Keratinocyte (primary cell): ENCODE measurements at regions not wholly inside any gene's neighbourhood (a gene's known extent, or its start where the extent isn't known, plus 50 kb on each side); places are given as distances from the start of the nearest gene placed in this dataset.

ENCODE experiments used
- DNase-seq: peaks from one replicate; pipeline ENCODE4 v3.0.0-alpha.2; 2011; ENCODE audit warnings: low read depth, missing footprints, low spot score
- FAIRE-seq: peaks from 2 replicates; lab custom pipeline; 2011; peaks lifted over from hg19 to GRCh38; lab: Jason Lieb, UNC
- H2AFZ ChIP-seq: 2 replicates; pipeline ENCODE4 v1.6.0; 2012; ENCODE audit warnings: low read length, control low read depth, inconsistent platforms; ENCODE audit not compliant: control insufficient read depth
- H3K27ac ChIP-seq: 2 replicates; pipeline ENCODE4 v1.5.1; 2011; ENCODE audit warnings: low read length; ENCODE audit not compliant: control insufficient read depth, insufficient read depth
- H3K27me3 ChIP-seq: 3 replicates; pipeline ENCODE4 v1.6.0; 2011; ENCODE audit warnings: low read length; ENCODE audit not compliant: control insufficient read depth, insufficient read depth; ENCODE audit errors: extremely low read depth
- H3K36me3 ChIP-seq, 2 experiments: 2 replicates in 1 of 2; 3 replicates in 1 of 2; pipeline ENCODE4 v1.5.1; 2011; ENCODE audit warnings: low read length in 2 of 2, mild to moderate bottlenecking in 1 of 2; ENCODE audit not compliant: control insufficient read depth in 2 of 2, insufficient read depth in 2 of 2; ENCODE audit errors: extremely low read depth in 1 of 2
- H3K4me1 ChIP-seq: 3 replicates; pipeline ENCODE4 v1.5.1; 2011; ENCODE audit warnings: low read length; ENCODE audit not compliant: control insufficient read depth, insufficient read depth; ENCODE audit errors: extremely low read depth
- H3K4me2 ChIP-seq: 3 replicates; pipeline ENCODE4 v1.6.0; 2011; ENCODE audit warnings: low read depth, low read length; ENCODE audit not compliant: control insufficient read depth, insufficient read depth; ENCODE audit errors: extremely low read depth
- H3K4me3 ChIP-seq, 3 experiments: fragments of 200-600 bp in 1 of 3; sonication (generic) in 1 of 3; 2 replicates in 2 of 3; 3 replicates in 1 of 3; pipeline ENCODE4 v1.5.1; 2011 to 2016; ENCODE audit warnings: low read length in 3 of 3, mild to moderate bottlenecking in 3 of 3, control low read depth in 2 of 3, inconsistent platforms in 1 of 3, low read depth in 1 of 3, mixed read lengths in 1 of 3, mixed run types in 1 of 3, moderate library complexity in 1 of 3; ENCODE audit not compliant: control insufficient read depth in 2 of 3, insufficient read depth in 2 of 3; ENCODE audit errors: extremely low read depth in 1 of 3
- H3K79me2 ChIP-seq: 2 replicates; pipeline ENCODE4 v1.6.0; 2012; ENCODE audit warnings: low read length; ENCODE audit not compliant: control insufficient read depth, insufficient read depth
- H3K9ac ChIP-seq: 3 replicates; pipeline ENCODE4 v1.6.0; 2011; ENCODE audit warnings: low read length; ENCODE audit not compliant: control insufficient read depth, insufficient read depth; ENCODE audit errors: extremely low read depth
- H3K9me1 ChIP-seq: 3 replicates; pipeline ENCODE4 v1.6.0; 2011; ENCODE audit warnings: low read length; ENCODE audit not compliant: control insufficient read depth, insufficient read depth; ENCODE audit errors: extremely low read depth
- H3K9me3 ChIP-seq: 2 replicates; pipeline ENCODE4 v1.5.1; 2012; ENCODE audit warnings: low read depth, low read length; ENCODE audit not compliant: control insufficient read depth
- H4K20me1 ChIP-seq: 3 replicates; pipeline ENCODE4 v1.6.0; 2011; ENCODE audit warnings: low read length; ENCODE audit not compliant: control insufficient read depth, insufficient read depth; ENCODE audit errors: extremely low read depth
- CTCF ChIP-seq, 3 experiments: IDR thresholded peaks in 1 of 3; conservative IDR thresholded peaks in 1 of 3; optimal IDR thresholded peaks in 1 of 3; 2 replicates in 2 of 3; 3 replicates in 1 of 3; pipeline versions ENCODE3 to v1.5.1; 2011; ENCODE audit warnings: low read length in 3 of 3, mild to moderate bottlenecking in 3 of 3, moderate library complexity in 2 of 3, control low read depth in 1 of 3, inconsistent platforms in 1 of 3; ENCODE audit not compliant: insufficient read depth in 2 of 3; ENCODE audit errors: extremely low read depth in 1 of 3
- EZH2 ChIP-seq: IDR thresholded peaks from one replicate; pipeline ENCODE4 v1.6.1; 2012; ENCODE audit warnings: inconsistent platforms, mild to moderate bottlenecking, low read length, moderate library complexity
- dilution Hi-C: fragments of 300-500 bp; cut with MboI; formaldehyde crosslinking; loops from one replicate; pipeline ENCODE4 v1.7.0; 2020; ENCODE audit warnings: low sequenced_read_pairs; ENCODE audit not compliant: extremely low pct_ligation_motif_present

GRCh38 chr5:2491846-2492245 lies 259.6 kb downstream of the IRX2 start:
- Histone ChIP-seq H2AFZ (no peak overlapping the region), H3K9me1 (no peaks in the 10 kb centered on the region), H3K4me3 (no peak overlapping the region), H3K27me3 (no peaks in the 10 kb centered on the region), H3K9me3 (no peaks in the 10 kb centered on the region), H3K36me3 (no peaks in the 10 kb centered on the region), H3K4me1 (no peaks in the 10 kb centered on the region), H3K27ac (no peak overlapping the region), H3K79me2 (no peaks in the 10 kb centered on the region), H3K4me2 (no peak overlapping the region), H4K20me1 (no peaks in the 10 kb centered on the region), H3K9ac (no peak overlapping the region)
- no peak for FAIRE-seq
- dilution Hi-C loops = no loop called here
- no peak for TF ChIP-seq CTCF (optimal IDR thresholded peaks at IDR 0.05 in 1 of 3, IDR thresholded peaks at IDR 0.05 in 1 of 3, conservative IDR thresholded peaks at IDR 0.05 in 1 of 3; ENCODE audit: extremely low read depth in 1 of 3, insufficient read depth in 2 of 3, low read length in 3 of 3)
- TF ChIP-seq EZH2 = no peak
- DNase-seq = no peak

GRCh38 chr5:2489306-2489705 lies 262.2 kb downstream of the IRX2 start:
- no peaks in the 10 kb centered on the region for H3K79me2 ChIP-seq
- FAIRE-seq = no peak
- TF ChIP-seq CTCF (optimal IDR thresholded peaks at IDR 0.05 in 1 of 3, IDR thresholded peaks at IDR 0.05 in 1 of 3, conservative IDR thresholded peaks at IDR 0.05 in 1 of 3; ENCODE audit: extremely low read depth in 1 of 3, insufficient read depth in 2 of 3, low read length in 3 of 3) = no peak
- no peak for TF ChIP-seq EZH2
- H3K36me3 ChIP-seq = no peaks in the 10 kb centered on the region
- no peaks in the 10 kb centered on the region for H3K9me3 ChIP-seq
- no peak overlapping the region for H3K9ac ChIP-seq
- no peaks in the 10 kb centered on the region for H3K9me1 ChIP-seq
- DNase-seq = no peak
- dilution Hi-C loops = no loop called here
- H3K27ac ChIP-seq = no peak overlapping the region
- no peak overlapping the region for H2AFZ ChIP-seq
- no peaks in the 10 kb centered on the region for H3K27me3 ChIP-seq
- no peak overlapping the region for H3K4me3 ChIP-seq
- no peaks in the 10 kb centered on the region for H4K20me1 ChIP-seq
- H3K4me1 ChIP-seq = no peaks in the 10 kb centered on the region
- H3K4me2 ChIP-seq = no peak overlapping the region
